ENCODE measurements at regions not wholly inside any gene's neighbourhood (a gene's known extent, or its start where the extent isn't known, plus 50 kb on each side); places are given as distances from the start of the nearest gene placed in this dataset.

DNA sequence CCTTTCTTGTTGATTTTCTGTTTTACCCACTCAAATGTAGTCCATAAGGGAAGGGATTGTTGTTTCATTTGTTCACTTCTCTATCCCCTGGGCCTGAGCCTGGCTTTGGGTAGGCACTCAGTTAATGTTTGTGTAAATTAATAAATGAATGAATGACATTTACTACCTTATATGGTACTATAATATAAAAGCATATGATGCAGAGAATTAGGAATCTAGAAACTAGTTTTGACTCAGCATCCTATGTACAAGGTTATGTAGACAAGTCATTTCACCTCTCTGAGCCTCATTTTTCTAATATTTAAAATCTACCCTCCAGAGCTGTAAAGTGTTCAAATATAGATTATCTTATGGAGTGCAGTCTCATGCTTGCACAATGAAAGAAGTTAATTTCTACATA is 68.9 kb upstream of the S1PR1 start:
- no peaks in the 10 kb centered on the region for H3K4me1 ChIP-seq
- intact Hi-C loops (cut with DNase I; ENCODE audit: low total_unique reads), result no loop called here
- no peaks in the 10 kb centered on the region for H3K36me3 ChIP-seq
- no peaks in the 10 kb centered on the region for H3K27me3 ChIP-seq
- no peak for DNase-seq (ENCODE audit: low spot score in 2 of 2)
- TF ChIP-seq POLR2A (IDR thresholded peaks at IDR 0.05) (no peak), POLR2AphosphoS5 (IDR thresholded peaks at IDR 0.05) (no peak), CTCF (IDR thresholded peaks at IDR 0.05) (no peak)
- no peak overlapping the region for H3K4me3 ChIP-seq
- H3K27ac ChIP-seq, result no peak overlapping the region
- no peaks in the 10 kb centered on the region for H3K9me3 ChIP-seq

DNA sequence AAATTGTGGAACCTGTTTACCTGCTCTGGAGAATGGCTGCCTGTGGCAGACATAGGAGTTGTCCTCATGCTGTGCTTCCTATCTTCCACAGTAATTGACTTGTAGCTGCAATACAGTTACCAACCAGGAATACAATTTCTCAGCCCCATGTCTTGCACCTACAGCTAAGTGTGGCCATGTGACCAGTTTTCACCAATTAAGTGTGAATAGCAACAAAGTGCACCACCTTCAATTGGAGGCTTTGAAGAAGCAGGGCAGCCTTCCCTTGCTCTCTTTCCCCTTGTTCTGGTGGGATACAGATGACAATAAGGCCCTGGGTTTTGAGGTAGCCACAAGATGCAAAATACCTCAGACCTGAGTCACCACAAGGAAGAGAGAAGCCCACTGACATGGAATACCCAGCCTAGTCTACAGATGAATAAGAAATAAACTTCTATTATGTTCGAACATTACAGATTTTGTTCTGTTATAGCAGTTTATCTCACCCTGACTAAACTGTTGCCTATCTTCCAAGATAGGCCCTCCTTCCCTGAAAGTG is 70.2 kb upstream of the S1PR1 start:
- Histone ChIP-seq H3K4me1 (no peaks in the 10 kb centered on the region), H3K27ac (no peak overlapping the region), H3K36me3 (no peaks in the 10 kb centered on the region), H3K27me3 (no peaks in the 10 kb centered on the region), H3K4me3 (no peak overlapping the region), H3K9me3 (no peaks in the 10 kb centered on the region)
- TF ChIP-seq POLR2A (IDR thresholded peaks at IDR 0.05), result no peak
- no peak for TF ChIP-seq CTCF (IDR thresholded peaks at IDR 0.05)
- no peak for TF ChIP-seq POLR2AphosphoS5 (IDR thresholded peaks at IDR 0.05)
- intact Hi-C loops (cut with DNase I; ENCODE audit: low total_unique reads), result no loop called here
- DNase-seq (ENCODE audit: low spot score in 2 of 2), result no peak

DNA sequence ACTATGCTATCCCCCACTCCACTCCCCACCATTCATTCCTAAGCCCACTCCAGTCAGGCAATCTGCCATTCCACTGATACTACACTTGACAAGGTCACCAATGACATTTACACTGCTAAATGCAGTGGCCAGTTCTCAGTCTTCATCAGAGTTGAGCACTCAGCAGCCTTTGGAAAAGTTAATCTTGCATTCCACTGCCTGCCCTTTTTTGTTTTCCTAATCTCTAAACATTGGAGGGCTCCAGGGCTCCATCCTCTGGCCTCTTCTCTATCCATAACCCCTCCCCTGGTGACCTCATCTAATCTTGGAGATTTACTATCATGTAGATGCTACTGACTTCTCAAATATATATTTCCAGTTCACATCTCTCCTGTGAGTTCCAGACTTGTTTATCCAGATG is 70.9 kb upstream of the S1PR1 start:
- intact Hi-C loops (cut with DNase I; ENCODE audit: low total_unique reads), result no loop called here
- no peak for TF ChIP-seq POLR2A (IDR thresholded peaks at IDR 0.05)
- no peak for TF ChIP-seq CTCF (IDR thresholded peaks at IDR 0.05)
- no peak for TF ChIP-seq POLR2AphosphoS5 (IDR thresholded peaks at IDR 0.05)
- Histone ChIP-seq H3K4me3 (no peak overlapping the region), H3K36me3 (no peaks in the 10 kb centered on the region), H3K9me3 (no peaks in the 10 kb centered on the region), H3K4me1 (no peaks in the 10 kb centered on the region), H3K27ac (no peak overlapping the region), H3K27me3 (no peaks in the 10 kb centered on the region)
- DNase-seq (ENCODE audit: low spot score in 2 of 2), result no peak

DNA sequence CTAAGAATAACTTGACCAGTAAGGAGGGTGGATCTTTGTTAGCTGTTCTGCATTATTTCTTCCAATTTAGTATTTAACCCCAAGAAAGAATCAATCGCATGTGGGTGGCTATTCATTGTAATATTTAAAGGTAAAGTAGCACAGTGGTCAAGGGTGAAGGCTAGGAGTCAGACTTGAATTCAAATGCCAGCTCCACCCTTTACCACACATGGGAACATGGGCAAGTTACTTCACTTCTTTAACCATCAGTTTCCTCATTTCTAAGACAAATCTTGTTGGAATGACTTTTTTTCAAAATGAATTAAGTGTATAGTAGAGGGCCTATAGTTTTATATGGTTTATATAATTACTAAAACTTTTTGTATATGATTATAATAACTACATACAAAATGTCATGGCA is 71.3 kb upstream of the S1PR1 start:
- DNase-seq (ENCODE audit: low spot score in 2 of 2), result no peak
- no peak overlapping the region for H3K4me3 ChIP-seq
- intact Hi-C loops (cut with DNase I; ENCODE audit: low total_unique reads), result no loop called here

GRCh38 chr1:101164776-101165175 is 72.0 kb upstream of the S1PR1 start:
- intact Hi-C loops (cut with DNase I; ENCODE audit: low total_unique reads), result no loop called here
- no peak for DNase-seq (ENCODE audit: low spot score in 2 of 2)
- Histone ChIP-seq H3K27ac (no peak overlapping the region), H3K9me3 (no peaks in the 10 kb centered on the region), H3K36me3 (no peaks in the 10 kb centered on the region), H3K27me3 (no peaks in the 10 kb centered on the region), H3K4me1 (no peaks in the 10 kb centered on the region), H3K4me3 (no peak overlapping the region)
- TF ChIP-seq POLR2AphosphoS5 (IDR thresholded peaks at IDR 0.05) (no peak), CTCF (IDR thresholded peaks at IDR 0.05) (no peak), POLR2A (IDR thresholded peaks at IDR 0.05) (no peak)

More for the DNA sequence above, 71.3 kb upstream of the S1PR1 start:
- Histone ChIP-seq H3K4me1 (no peaks in the 10 kb centered on the region), H3K9me3 (no peaks in the 10 kb centered on the region), H3K27me3 (no peaks in the 10 kb centered on the region), H3K27ac (no peak overlapping the region), H3K36me3 (no peaks in the 10 kb centered on the region)
- TF ChIP-seq POLR2A (IDR thresholded peaks at IDR 0.05) (no peak), CTCF (IDR thresholded peaks at IDR 0.05) (no peak), POLR2AphosphoS5 (IDR thresholded peaks at IDR 0.05) (no peak)
